ENCODE measurements at regions not wholly inside any gene's neighbourhood (a gene's known extent, or its start where the extent isn't known, plus 50 kb on each side); places are given as distances from the start of the nearest gene placed in this dataset.

DNA sequence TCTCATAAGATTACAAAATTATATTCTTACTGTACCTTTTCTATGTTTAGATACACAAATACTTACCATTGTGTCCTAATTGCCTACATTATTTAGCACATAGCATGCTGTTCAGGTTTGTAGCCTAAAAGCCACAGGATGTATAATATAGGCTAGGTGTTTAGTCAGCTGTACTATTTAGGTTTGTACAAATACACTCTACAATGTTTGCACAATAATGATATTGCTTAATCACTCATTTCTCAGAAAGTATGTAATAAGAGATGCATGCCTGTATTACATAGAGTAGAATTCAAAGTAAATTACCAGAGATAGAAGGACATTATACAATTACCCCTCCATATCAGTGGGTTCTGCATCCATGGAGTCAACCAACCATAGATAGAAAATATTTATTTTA lies 201.1 kb upstream of the COL3A1 start:
- CTCF ChIA-PET: no interaction called here
- Histone ChIP-seq H3K27me3 (ENCODE audit: control insufficient read depth, insufficient read depth, low read length) (no peaks in the 10 kb centered on the region), H3K36me3 (ENCODE audit: control insufficient read depth, insufficient read depth, low read length) (no peaks in the 10 kb centered on the region), H3K4me3 (ENCODE audit: low read depth, low read length) (no peak overlapping the region)
- no peak for DNase-seq (ENCODE audit: low read depth)
- TF ChIP-seq, protein P1, sequence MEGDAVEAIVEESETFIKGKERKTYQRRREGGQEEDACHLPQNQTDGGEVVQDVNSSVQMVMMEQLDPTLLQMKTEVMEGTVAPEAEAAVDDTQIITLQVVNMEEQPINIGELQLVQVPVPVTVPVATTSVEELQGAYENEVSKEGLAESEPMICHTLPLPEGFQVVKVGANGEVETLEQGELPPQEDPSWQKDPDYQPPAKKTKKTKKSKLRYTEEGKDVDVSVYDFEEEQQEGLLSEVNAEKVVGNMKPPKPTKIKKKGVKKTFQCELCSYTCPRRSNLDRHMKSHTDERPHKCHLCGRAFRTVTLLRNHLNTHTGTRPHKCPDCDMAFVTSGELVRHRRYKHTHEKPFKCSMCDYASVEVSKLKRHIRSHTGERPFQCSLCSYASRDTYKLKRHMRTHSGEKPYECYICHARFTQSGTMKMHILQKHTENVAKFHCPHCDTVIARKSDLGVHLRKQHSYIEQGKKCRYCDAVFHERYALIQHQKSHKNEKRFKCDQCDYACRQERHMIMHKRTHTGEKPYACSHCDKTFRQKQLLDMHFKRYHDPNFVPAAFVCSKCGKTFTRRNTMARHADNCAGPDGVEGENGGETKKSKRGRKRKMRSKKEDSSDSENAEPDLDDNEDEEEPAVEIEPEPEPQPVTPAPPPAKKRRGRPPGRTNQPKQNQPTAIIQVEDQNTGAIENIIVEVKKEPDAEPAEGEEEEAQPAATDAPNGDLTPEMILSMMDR (IDR thresholded peaks at IDR 0.05; ENCODE audit: insufficient read depth, low read depth, low read length): no peak
- POLR2A ChIA-PET: no interaction called here

DNA sequence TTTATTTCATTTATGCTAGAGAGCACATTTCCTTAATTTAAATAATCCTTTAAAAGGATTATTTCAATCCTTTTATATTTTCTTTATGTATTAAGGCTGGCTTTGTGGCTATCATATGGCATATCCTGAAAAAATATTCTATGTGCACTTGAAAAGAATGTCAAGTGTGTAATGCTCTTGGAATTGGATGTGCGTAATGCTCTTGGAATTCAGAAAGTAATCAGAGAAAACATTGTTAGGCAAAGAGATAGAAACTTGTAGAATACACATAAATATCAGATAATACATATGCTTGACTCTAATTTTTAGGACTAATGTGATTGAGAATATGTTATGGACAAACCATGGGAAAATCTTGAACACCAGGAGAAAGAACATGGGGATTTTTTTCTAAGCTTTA lies 197.5 kb upstream of the COL3A1 start:
- Histone ChIP-seq H3K27me3 (ENCODE audit: control insufficient read depth, insufficient read depth, low read length) (no peaks in the 10 kb centered on the region), H3K36me3 (ENCODE audit: control insufficient read depth, insufficient read depth, low read length) (no peaks in the 10 kb centered on the region), H3K4me3 (ENCODE audit: low read depth, low read length) (no peak overlapping the region)
- no peak for DNase-seq (ENCODE audit: low read depth)
- TF ChIP-seq, protein P1 (IDR thresholded peaks at IDR 0.05; ENCODE audit: insufficient read depth, low read depth, low read length): no peak
- ChIA-PET POLR2A (no interaction called here), CTCF (no interaction called here)

DNA sequence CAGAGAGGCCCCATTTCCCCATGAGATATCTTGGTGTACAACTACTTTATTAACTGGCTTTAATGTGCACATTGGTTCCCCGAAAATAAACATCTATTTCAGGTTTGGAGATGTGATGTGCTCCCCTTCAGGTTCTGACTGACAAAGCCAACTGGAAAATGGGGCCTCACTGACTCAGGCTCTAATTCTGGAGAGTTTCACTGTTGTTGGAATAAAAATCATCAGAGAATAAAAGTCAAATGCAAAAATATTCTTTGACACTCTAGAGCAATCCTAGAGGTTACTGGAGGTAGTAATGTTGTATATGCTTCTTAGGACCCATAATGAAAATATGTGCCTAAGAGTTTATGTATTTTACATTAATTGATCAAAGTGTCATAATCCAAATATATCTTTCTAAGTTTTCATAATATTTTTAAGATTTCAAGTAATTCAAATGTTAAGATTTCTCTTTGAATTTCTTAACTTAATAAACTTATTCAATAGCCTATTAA lies 189.9 kb upstream of the COL3A1 start:
- Histone ChIP-seq H3K36me3 (ENCODE audit: control insufficient read depth, insufficient read depth, low read length) (no peaks in the 10 kb centered on the region), H3K27me3 (ENCODE audit: control insufficient read depth, insufficient read depth, low read length) (no peaks in the 10 kb centered on the region), H3K4me3 (ENCODE audit: low read depth, low read length) (no peak overlapping the region)
- ChIA-PET POLR2A (no interaction called here), CTCF (interaction anchor here (1.3 kb wide), 1 partner anchor 192 kb away, joined by 3 read pairs; no protein-coding TSS in a partner anchor)
- DNase-seq (ENCODE audit: low read depth): no peak
- TF ChIP-seq, protein P1 (IDR thresholded peaks at IDR 0.05; ENCODE audit: insufficient read depth, low read depth, low read length): no peak

DNA sequence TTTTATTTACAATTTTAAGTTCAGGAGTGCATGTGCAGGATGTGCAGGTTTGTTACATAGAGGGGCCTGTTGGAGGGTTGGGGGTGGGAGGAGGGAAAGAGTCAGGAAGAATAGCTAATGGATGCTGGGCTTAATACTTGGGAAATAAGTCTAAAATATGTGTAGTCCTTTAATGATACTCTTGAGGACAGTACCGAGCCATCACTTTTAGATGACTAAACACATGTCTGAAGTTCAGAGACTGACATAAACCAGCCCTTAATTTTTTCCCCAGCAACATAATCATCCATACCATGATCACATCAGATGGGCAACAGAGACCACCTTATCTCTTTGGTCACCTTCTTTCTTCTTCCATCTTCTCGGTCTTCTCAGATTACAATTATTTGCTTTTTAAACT lies 189.1 kb upstream of the COL3A1 start:
- TF ChIP-seq, protein P1 (IDR thresholded peaks at IDR 0.05; ENCODE audit: insufficient read depth, low read depth, low read length): no peak
- Histone ChIP-seq H3K4me3 (ENCODE audit: low read depth, low read length) (no peak overlapping the region), H3K36me3 (ENCODE audit: control insufficient read depth, insufficient read depth, low read length) (no peaks in the 10 kb centered on the region), H3K27me3 (ENCODE audit: control insufficient read depth, insufficient read depth, low read length) (no peaks in the 10 kb centered on the region)
- CTCF ChIA-PET: interaction anchor here (1.3 kb wide), 1 partner anchor 192 kb away, joined by 3 read pairs; no protein-coding TSS in a partner anchor
- POLR2A ChIA-PET: no interaction called here
- no peak for DNase-seq (ENCODE audit: low read depth)

DNA sequence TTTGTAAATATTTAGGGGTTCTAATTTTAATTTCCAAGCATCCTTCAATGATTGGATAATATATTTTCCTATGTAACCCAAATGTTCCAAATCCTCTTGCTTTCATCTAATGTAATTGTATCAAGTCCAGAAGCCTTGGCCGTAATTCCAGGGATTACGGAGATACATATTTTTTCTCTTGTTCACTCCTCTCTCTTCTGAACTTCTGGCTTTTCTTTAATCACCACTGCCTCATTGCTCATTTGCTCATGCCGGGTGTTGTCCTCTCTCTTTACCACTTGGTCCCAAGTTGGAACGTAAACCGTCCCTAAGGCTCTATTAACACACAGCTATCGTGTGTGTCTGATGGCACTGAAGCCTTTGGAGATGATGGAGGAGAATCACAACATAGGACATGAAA lies 188.7 kb upstream of the COL3A1 start:
- CTCF ChIA-PET: interaction anchor here (1.3 kb wide), 1 partner anchor 191 kb away, joined by 3 read pairs; no protein-coding TSS in a partner anchor
- no peaks in the 10 kb centered on the region for H3K36me3 ChIP-seq (ENCODE audit: control insufficient read depth, insufficient read depth, low read length)
- no peaks in the 10 kb centered on the region for H3K27me3 ChIP-seq (ENCODE audit: control insufficient read depth, insufficient read depth, low read length)
- TF ChIP-seq, protein P1 (IDR thresholded peaks at IDR 0.05; ENCODE audit: insufficient read depth, low read depth, low read length): no peak
- POLR2A ChIA-PET: no interaction called here
- DNase-seq (ENCODE audit: low read depth): no peak
- no peak overlapping the region for H3K4me3 ChIP-seq (ENCODE audit: low read depth, low read length)

Data from BJ (cell line).